Body of pancreas (tissue), 4 donors: ENCODE measurements at regions not wholly inside any gene's neighbourhood (a gene's known extent, or its start where the extent isn't known, plus 50 kb on each side); places are given as distances from the start of the nearest gene placed in this dataset.

Source experiments
- POLR2A ChIP-seq, 3 donors: fragments of 450-650 bp; IDR thresholded peaks; one replicate each; pipeline ENCODE4 v1.6.1; 2016; ENCODE audit warnings: antibody characterized with exemption in 3 of 3, mild to moderate bottlenecking in 2 of 3
- TF ChIP-seq, protein P1 (sequence below), 7 experiments: fragments of 450-650 bp in 4 of 7; fragments of 200-600 bp in 3 of 7; sonication (generic) in 3 of 7; IDR thresholded peaks; one replicate each; pipeline ENCODE4 v1.5.1; 2016 to 2019; ENCODE audit warnings: antibody characterized with exemption in 7 of 7

DNA sequence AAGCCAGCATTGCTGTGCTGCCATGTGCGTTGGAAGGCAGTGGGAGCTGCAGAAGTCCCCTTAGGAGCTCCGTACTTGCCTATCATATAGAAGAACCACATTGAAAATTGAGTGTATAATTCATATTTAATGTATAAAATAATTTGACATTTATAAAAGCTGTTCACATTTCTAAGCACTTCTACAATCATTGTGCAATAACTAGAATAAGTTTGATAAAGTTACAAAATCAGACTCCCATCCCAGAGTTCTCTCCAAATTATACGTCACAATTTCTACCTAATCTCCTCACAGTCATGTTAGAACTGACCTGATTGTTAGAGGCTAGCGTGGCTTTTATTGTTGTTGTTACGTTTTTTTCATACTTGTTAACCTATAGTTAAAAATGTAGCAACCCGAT, 123.5 kb upstream of the ZNF366 start:
- no peak for TF ChIP-seq POLR2A (IDR thresholded peaks at IDR 0.05)
- TF ChIP-seq, protein P1, sequence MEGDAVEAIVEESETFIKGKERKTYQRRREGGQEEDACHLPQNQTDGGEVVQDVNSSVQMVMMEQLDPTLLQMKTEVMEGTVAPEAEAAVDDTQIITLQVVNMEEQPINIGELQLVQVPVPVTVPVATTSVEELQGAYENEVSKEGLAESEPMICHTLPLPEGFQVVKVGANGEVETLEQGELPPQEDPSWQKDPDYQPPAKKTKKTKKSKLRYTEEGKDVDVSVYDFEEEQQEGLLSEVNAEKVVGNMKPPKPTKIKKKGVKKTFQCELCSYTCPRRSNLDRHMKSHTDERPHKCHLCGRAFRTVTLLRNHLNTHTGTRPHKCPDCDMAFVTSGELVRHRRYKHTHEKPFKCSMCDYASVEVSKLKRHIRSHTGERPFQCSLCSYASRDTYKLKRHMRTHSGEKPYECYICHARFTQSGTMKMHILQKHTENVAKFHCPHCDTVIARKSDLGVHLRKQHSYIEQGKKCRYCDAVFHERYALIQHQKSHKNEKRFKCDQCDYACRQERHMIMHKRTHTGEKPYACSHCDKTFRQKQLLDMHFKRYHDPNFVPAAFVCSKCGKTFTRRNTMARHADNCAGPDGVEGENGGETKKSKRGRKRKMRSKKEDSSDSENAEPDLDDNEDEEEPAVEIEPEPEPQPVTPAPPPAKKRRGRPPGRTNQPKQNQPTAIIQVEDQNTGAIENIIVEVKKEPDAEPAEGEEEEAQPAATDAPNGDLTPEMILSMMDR (IDR thresholded peaks at IDR 0.05): no peak
